ENCODE measurements at regions not wholly inside any gene's neighbourhood (a gene's known extent, or its start where the extent isn't known, plus 50 kb on each side); places are given as distances from the start of the nearest gene placed in this dataset.

DNA sequence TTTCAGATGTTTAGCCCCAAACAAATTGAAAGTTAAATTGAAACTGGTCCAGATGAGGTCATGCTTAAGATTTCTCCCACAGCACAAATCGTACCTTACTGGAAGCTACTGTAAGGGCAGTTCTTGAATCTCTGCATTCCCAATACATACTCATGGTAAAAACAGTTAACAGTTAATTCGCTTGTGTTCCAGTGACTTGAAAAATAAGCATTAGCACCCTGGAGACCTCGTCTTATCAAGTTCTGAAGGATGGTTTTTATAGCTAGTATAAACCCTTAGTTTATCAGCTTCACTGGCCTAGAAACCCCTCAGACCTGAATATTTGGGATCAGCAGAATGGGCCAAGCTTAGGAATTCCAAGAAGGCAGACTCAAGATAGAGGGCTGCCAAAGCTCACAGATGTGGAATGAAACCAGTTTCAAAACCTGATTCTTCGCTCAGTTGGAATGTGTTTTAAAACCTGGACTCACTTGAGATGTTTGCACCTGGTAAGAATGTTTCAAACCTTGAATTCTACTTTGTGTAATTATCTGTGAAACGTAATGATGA lies 103.6 kb downstream of the C9orf152 start:
- H3K36me3 ChIP-seq, result no peaks in the 10 kb centered on the region
- H3K4me1 ChIP-seq, result peaks cover 49% of the 10 kb centered on the region
- H3K9me3 ChIP-seq, result no peaks in the 10 kb centered on the region
- peak overlapping the region; percentile 22 for H3K27ac ChIP-seq
- DNase-seq (no peak), ATAC-seq (peak; percentile 71 to 82)
- TF ChIP-seq, protein P1, sequence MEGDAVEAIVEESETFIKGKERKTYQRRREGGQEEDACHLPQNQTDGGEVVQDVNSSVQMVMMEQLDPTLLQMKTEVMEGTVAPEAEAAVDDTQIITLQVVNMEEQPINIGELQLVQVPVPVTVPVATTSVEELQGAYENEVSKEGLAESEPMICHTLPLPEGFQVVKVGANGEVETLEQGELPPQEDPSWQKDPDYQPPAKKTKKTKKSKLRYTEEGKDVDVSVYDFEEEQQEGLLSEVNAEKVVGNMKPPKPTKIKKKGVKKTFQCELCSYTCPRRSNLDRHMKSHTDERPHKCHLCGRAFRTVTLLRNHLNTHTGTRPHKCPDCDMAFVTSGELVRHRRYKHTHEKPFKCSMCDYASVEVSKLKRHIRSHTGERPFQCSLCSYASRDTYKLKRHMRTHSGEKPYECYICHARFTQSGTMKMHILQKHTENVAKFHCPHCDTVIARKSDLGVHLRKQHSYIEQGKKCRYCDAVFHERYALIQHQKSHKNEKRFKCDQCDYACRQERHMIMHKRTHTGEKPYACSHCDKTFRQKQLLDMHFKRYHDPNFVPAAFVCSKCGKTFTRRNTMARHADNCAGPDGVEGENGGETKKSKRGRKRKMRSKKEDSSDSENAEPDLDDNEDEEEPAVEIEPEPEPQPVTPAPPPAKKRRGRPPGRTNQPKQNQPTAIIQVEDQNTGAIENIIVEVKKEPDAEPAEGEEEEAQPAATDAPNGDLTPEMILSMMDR (IDR thresholded peaks at IDR 0.05), result no peak
- H3K4me3 ChIP-seq, result no peak overlapping the region
- no peaks in the 10 kb centered on the region for H3K27me3 ChIP-seq (ENCODE audit: low read depth)
- intact Hi-C loops (cut with DNase I), result no loop called here

DNA sequence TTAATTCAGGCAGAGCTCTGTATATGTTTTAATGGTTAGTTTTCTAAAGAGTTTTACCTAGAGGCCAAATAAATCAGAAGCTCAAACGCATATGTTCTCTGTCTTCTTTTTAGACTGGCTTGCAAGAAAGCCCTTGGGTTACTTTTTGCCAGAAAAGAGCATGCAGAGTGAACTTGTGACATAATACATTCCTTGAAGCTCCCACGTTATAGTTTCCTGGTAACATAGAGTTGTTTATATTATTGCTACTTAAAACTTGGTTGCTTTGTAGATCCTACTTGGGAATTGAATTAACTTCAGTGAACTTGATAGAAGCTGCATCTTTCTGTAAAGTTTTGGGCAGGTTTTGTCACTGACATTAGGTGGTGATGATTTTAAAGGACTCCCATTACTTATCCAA lies 102.9 kb downstream of the C9orf152 start:
- Histone ChIP-seq H3K4me1 (peaks cover 48% of the 10 kb centered on the region), H3K36me3 (no peaks in the 10 kb centered on the region), H3K4me3 (no peak overlapping the region), H3K9me3 (no peaks in the 10 kb centered on the region), H3K27ac (peak overlapping the region; percentile 22), H3K27me3 (ENCODE audit: low read depth) (no peaks in the 10 kb centered on the region)
- peak in 1 of 2 donors; percentile 39 for ATAC-seq
- DNase-seq, result no peak
- TF ChIP-seq, protein P1 (IDR thresholded peaks at IDR 0.05), result no peak
- intact Hi-C loops (cut with DNase I), result no loop called here

DNA sequence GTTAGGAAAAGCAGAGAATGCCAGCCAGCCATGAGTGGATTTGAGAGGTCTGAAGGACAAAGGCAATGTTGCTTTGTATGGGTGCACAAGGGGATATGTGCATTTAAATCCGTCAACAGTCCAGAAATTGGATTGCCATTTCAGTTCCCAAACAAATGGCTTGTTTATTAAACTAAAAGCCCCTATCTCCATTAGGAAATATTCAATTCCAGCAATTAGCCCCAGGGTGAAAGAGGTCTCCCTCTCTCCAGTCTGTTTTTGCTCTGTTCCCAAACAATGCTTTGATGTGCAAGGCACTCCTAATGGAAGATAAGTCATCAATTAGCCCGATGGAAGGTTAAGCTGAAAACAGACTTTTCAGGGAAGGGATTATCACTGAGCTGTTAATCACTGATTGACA lies 101.3 kb downstream of the C9orf152 start:
- Histone ChIP-seq H3K27me3 (ENCODE audit: low read depth) (no peaks in the 10 kb centered on the region), H3K9me3 (no peaks in the 10 kb centered on the region), H3K4me3 (no peak overlapping the region), H3K27ac (no peak overlapping the region), H3K36me3 (no peaks in the 10 kb centered on the region), H3K4me1 (peaks cover 50% of the 10 kb centered on the region)
- DNase-seq (no peak), ATAC-seq (no peak)
- TF ChIP-seq, protein P1 (IDR thresholded peaks at IDR 0.05), result no peak
- intact Hi-C loops (cut with DNase I), result no loop called here

DNA sequence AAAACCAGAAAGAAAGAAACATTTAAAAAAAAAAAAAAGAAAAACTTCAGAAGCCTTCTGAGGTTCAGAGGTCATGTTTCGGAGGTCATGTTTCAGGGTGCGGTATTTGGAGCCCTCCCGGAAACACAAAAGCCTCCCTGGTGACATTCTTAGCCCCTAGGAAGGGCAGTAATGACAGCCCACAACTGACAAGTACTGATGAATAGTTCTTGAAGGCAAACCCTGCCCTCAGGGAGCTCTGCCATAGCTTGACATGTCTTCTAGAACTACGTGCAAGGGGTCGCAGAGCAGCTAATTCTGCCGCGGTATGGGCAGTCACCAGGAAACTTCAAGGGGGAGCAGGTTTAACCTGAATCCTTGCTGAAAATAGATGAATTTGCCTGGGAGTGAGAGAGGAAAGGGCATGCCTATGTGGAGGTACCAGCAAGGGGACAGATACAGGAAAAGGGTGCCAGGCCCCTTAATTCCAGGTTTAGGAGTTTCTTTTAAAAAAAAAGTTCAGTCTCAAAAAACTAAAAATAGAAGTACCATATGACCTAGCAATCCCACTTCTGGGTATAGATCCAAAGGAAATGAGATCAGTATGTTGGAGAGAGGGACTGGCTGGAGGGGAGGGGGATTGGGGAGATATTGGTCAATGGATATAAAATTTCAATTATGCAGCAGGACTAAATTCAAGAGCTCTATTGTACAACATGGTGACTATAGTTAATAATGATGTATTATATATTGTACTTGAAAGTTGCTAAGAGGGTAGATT lies 98.4 kb downstream of the C9orf152 start:
- TF ChIP-seq, protein P1 (IDR thresholded peaks at IDR 0.05), result no peak
- Histone ChIP-seq H3K4me1 (peaks cover 36% of the 10 kb centered on the region), H3K36me3 (no peaks in the 10 kb centered on the region), H3K9me3 (no peaks in the 10 kb centered on the region), H3K27me3 (ENCODE audit: low read depth) (no peaks in the 10 kb centered on the region), H3K27ac (no peak overlapping the region), H3K4me3 (no peak overlapping the region)
- ATAC-seq (no peak), DNase-seq (no peak)
- intact Hi-C loops (cut with DNase I), result no loop called here

DNA sequence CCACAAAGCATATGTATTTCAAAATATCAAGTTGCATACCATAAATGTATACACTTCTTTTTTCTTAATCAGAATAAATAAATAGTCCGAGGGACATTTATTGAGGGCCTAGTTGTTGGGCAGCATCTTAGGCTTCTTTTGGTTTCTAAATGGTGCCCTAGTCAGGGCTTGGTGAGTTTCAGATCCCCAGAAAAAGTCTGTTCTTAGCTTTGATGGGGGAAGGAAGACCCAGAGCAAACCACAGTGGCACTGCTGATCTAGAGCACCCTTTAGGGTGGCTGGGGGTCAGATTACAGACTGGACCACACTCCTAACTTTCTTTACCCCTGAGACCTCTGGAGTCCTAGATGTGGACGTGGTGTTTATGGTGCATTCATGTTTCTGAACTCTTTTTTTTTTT lies 97.8 kb downstream of the C9orf152 start:
- Histone ChIP-seq H3K27ac (no peak overlapping the region), H3K4me3 (no peak overlapping the region), H3K9me3 (no peaks in the 10 kb centered on the region), H3K36me3 (no peaks in the 10 kb centered on the region), H3K27me3 (ENCODE audit: low read depth) (no peaks in the 10 kb centered on the region), H3K4me1 (peaks cover 36% of the 10 kb centered on the region)
- ATAC-seq (no peak), DNase-seq (no peak)
- TF ChIP-seq, protein P1 (IDR thresholded peaks at IDR 0.05), result no peak
- intact Hi-C loops (cut with DNase I), result no loop called here
